BE2C (cell line): ENCODE measurements at regions not wholly inside any gene's neighbourhood (a gene's known extent, or its start where the extent isn't known, plus 50 kb on each side); places are given as distances from the start of the nearest gene placed in this dataset.
"Not testable (repeated sequence)": the region's sequence is repeated elsewhere in the genome, so short reads cannot be mapped to it uniquely, and the experiment has no call there.

Experiments
- DNase-seq: peaks from one replicate; pipeline ENCODE4 v3.0.0-alpha.2; 2020
- H3K27me3 ChIP-seq: fragments of 250-450 bp; sonication (Bioruptor Pico); 2 replicates; pipeline ENCODE4 v1.5.1; 2020; ENCODE audit warnings: mild to moderate bottlenecking
- H3K36me3 ChIP-seq: fragments of 250-450 bp; sonication (Bioruptor Pico); 2 replicates; pipeline ENCODE4 v1.5.1; 2020; ENCODE audit warnings: mild to moderate bottlenecking
- H3K4me1 ChIP-seq: fragments of 250-450 bp; sonication (Bioruptor Pico); 2 replicates; pipeline ENCODE4 v1.5.1; 2020
- H3K4me3 ChIP-seq: 2 replicates; pipeline ENCODE4 v1.5.1; 2011; ENCODE audit warnings: low read depth, low read length
- H3K9me3 ChIP-seq: fragments of 250-450 bp; sonication (Bioruptor Pico); 2 replicates; pipeline ENCODE4 v1.5.1; 2020
- TF ChIP-seq, protein P1 (sequence below): IDR thresholded peaks from 2 replicates; pipeline ENCODE4 v1.5.1; 2012; ENCODE audit warnings: mild to moderate bottlenecking, low read depth, low read length

DNA sequence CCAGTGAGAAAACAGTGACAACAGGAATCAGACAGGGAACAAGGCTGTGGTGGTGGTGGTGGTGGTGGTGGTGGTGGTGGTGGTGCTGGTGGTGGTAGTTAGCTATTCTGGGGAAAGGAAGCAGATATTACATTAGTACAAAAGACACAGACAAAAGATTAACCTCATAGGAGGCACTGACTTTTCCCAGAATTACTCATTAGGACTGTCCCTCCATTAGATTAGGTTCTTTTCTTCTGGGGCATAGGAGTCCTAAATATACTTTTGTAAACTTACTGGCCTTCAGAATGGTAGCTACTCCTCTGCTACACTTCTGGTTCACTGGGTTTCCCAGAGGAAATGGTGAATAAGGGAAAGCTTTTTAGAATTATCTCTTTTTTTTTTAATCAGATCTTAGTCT, 156.6 kb upstream of the SEMA3D start:
- Histone ChIP-seq H3K4me1 (no peaks in the 10 kb centered on the region), H3K4me3 (no peak overlapping the region), H3K36me3 (no peaks in the 10 kb centered on the region), H3K27me3 (no peaks in the 10 kb centered on the region), H3K9me3 (no peaks in the 10 kb centered on the region)
- TF ChIP-seq, protein P1, sequence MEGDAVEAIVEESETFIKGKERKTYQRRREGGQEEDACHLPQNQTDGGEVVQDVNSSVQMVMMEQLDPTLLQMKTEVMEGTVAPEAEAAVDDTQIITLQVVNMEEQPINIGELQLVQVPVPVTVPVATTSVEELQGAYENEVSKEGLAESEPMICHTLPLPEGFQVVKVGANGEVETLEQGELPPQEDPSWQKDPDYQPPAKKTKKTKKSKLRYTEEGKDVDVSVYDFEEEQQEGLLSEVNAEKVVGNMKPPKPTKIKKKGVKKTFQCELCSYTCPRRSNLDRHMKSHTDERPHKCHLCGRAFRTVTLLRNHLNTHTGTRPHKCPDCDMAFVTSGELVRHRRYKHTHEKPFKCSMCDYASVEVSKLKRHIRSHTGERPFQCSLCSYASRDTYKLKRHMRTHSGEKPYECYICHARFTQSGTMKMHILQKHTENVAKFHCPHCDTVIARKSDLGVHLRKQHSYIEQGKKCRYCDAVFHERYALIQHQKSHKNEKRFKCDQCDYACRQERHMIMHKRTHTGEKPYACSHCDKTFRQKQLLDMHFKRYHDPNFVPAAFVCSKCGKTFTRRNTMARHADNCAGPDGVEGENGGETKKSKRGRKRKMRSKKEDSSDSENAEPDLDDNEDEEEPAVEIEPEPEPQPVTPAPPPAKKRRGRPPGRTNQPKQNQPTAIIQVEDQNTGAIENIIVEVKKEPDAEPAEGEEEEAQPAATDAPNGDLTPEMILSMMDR, result no peak
- DNase-seq, result no peak

DNA sequence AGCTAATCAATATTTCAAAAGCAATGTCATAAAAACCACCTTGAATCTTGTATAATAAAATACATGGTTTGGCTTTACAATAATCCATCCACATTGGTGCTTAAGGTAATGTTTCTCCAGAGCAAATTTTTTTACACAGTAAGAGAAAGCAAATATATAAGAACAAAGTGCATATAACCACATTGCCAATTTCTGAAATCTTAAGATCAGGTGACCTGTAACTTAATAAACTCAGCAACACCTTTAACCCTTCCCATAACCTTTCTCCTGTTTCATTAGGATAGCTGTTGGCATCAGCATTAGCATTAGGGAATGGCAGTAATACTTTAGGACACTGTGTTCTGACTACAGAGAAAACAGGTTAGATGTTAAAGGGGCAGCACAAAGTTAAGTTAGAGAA, 155.9 kb upstream of the SEMA3D start:
- H3K36me3 ChIP-seq, result no peaks in the 10 kb centered on the region
- TF ChIP-seq, protein P1, result no peak
- no peak for DNase-seq

DNA sequence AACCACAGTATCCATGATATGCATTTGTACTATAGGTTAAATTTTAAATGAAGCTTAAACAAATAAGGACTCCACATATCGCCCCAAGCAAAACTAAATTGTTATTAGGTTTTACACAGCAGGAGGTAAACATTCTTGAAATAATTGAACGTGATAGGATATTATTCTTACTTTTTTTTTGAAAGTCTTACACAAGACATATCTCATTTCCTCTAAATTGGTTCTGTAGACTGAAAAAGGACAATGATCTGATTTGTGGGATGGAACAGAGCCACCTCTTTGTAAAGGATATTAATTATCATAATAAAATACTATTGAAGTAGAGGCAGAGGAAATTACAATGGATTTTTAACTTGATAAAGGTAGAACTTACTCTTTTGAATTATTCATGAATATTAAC, 155.1 kb upstream of the SEMA3D start:
- DNase-seq, result no peak
- TF ChIP-seq, protein P1, result no peak
- no peaks in the 10 kb centered on the region for H3K4me1 ChIP-seq
- no peaks in the 10 kb centered on the region for H3K36me3 ChIP-seq
- H3K4me3 ChIP-seq, result no peak overlapping the region
- H3K9me3 ChIP-seq, result no peaks in the 10 kb centered on the region
- no peaks in the 10 kb centered on the region for H3K27me3 ChIP-seq

More for the DNA sequence above, 155.9 kb upstream of the SEMA3D start:
- H3K4me3 ChIP-seq, result no peak overlapping the region
- H3K9me3 ChIP-seq, result no peaks in the 10 kb centered on the region
- H3K4me1 ChIP-seq, result no peaks in the 10 kb centered on the region
- H3K27me3 ChIP-seq, result no peaks in the 10 kb centered on the region

DNA sequence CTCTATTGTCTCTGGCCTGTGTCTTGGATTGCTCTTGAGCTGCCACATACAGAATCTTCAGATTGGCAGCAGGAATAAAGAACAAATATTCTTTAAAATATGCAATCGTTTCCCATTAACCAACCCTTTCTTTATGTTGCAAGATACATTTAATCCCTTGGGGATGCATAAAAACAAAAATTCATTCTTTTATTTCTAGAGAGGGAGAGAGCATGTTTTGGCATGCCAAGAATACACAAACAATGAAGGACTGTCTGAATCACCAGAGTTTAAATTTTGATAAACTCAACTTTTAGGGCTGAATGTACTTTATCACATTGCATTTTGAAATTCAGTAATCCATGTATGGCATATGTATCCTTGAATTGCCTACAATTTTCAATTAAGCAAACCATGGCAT, 154.3 kb upstream of the SEMA3D start:
- Histone ChIP-seq H3K27me3 (no peaks in the 10 kb centered on the region), H3K4me3 (no peak overlapping the region), H3K9me3 (no peaks in the 10 kb centered on the region), H3K4me1 (no peaks in the 10 kb centered on the region), H3K36me3 (no peaks in the 10 kb centered on the region)
- TF ChIP-seq, protein P1, result no peak
- DNase-seq, result no peak

DNA sequence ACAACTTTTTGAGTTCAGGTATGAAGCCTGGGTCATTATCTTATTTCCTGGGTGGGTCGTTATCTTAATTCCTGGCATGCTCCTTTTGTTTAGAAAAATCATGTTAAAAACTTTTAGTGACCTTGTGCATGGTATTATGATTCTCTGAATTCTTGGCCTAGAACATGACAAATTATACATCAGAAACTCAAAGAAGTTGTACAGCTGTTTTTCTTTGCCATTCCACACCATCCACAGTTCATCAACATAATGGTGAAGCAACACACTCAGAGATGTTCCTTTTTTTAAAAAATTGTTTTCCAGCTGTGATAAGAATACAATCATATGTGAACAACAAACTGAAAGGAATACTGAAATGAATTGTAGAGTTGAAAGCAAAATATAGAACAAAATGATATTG, 149.2 kb upstream of the SEMA3D start:
- Histone ChIP-seq H3K27me3 (no peaks in the 10 kb centered on the region), H3K4me1 (no peaks in the 10 kb centered on the region), H3K4me3 (no peak overlapping the region), H3K9me3 (no peaks in the 10 kb centered on the region), H3K36me3 (no peaks in the 10 kb centered on the region)
- DNase-seq, result no peak
- TF ChIP-seq, protein P1, result no peak

DNA sequence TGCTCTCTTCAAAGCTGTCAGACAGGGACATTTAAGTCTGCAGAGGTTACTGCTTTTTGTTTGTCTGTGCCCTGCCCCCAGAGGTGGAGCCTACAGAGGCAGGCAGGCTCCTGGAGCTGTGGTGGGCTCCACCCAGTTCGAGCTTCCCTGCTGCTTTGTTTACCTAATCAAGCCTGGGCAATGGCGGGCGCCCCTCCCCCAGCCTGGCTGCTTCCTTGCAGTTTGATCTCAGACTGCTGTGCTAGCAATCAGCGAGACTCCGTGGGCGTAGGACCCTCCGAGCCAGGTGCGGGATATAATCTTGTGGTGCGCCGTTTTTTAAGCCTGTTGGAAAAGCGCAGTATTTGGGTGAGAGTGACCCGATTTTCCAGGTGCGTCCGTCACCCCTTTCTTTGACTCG, 148.3 kb upstream of the SEMA3D start:
- DNase-seq, H3K4me3 ChIP-seq, H3K4me1 ChIP-seq, H3K27me3 ChIP-seq, H3K9me3 ChIP-seq, H3K36me3 ChIP-seq: not testable (repeated sequence)

DNA sequence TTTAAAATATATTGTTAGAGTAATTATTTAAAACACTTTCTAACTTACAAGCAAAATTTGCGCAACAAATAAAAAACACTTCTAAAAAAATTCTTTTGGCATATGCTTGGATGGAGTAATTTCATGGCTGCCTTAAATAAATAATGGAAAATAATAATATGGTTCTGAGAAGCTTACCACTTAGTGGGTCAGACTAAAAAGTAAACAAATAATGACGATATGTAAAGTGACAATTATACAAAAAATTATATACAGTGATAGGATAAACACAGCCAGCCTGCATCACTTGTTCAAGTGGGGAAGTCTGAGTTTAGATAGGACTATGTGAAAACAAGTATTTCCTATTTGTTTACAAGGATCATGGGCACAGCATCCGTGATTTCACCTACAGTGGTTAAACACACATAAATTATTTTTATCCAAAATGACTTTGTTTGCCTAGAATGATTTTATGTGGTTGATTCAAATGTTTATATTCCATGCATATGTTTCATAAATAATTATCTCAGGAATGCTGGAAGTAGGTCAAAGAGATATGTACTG, 141.7 kb upstream of the SEMA3D start:
- Histone ChIP-seq H3K36me3 (no peaks in the 10 kb centered on the region), H3K27me3 (no peaks in the 10 kb centered on the region), H3K4me1 (peaks cover 9% of the 10 kb centered on the region; the same call in 1 of the 2 replicates), H3K4me3 (no peak overlapping the region), H3K9me3 (no peaks in the 10 kb centered on the region)
- TF ChIP-seq, protein P1, result no peak
- no peak for DNase-seq
